Ramos (cell line): ENCODE measurements at regions not wholly inside any gene's neighbourhood (a gene's known extent, or its start where the extent isn't known, plus 50 kb on each side); places are given as distances from the start of the nearest gene placed in this dataset.
"Not testable (repeated sequence)": the region's sequence is repeated elsewhere in the genome, so short reads cannot be mapped to it uniquely, and the experiment has no call there.

Experiments used
- in situ Hi-C: fragments of 300-500 bp; cut with MboI; formaldehyde crosslinking; loops from one replicate; pipeline ENCODE4 v1.14.3; 2022; ENCODE audit warnings: low sequenced_read_pairs; ENCODE audit not compliant: unreplicated experiment

DNA sequence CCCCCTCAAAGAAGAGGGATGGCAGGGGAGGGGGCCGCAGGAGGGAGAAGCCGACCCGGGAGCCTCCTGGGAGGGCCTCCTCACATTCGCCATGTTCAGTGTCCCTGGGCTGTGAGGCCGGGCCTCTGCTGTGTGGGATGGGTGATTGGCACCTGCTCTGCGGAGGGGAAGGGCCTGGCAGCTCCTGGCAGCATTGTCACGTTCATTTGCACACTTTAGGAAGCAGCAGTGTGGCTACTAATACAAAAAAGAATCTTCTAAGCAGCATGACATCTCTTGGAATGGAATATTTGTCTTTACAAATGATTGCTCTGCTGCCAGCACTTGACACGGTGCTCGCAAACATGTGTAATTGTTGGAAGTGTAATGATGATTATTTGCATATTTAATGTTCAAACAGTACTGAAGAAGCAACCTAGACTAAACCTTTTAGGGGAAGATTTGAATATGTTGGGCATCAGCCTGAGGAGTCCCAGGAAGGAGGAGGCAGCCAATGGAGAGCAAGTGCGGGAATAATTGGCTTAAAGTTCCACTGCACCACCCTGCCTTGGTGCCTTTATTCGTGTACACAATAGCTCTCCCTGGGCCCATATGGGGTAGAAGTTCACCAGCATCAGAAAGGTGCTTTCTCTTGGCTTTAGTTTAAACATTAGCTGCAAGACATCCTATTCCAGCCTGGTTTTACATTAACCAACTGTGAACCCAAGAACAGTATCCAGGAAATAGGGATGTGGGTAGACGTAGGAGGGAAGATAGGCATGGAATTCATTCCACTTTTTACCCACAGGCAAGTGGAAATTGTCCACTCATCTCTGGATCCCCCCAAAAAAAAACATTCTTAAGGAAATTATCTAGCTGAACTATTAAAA is 404.9 kb downstream of the TMEM182 start:
- in situ Hi-C loops, result loop anchor here (10.0 kb wide), 1 partner anchor 322 kb away; no protein-coding TSS in a partner anchor

- in situ Hi-C loops, result loop anchor here (10.0 kb wide), 1 partner anchor 323 kb away; no protein-coding TSS in a partner anchor
Measured at GRCh38 chr2:103167599-103167998, 405.8 kb downstream of the TMEM182 start.

DNA sequence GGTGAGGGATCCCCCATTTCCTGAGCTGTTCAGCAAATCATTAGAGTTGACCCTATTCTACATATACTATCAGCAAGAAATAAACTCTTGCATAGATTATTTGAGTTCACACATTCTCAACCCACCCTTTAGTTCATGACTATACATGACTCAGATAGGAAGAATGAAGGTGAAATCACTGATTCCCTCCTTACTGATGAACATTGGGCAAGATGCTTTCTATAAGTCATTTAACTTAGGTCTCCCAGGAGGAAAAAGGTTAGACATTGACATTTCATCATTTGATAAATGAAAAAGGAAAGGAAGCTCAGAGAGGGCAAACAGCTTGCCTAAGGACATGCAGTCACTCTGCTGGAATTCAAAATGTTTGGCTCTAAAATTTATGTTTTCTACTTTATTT is 408.0 kb downstream of the TMEM182 start:
- in situ Hi-C loops, result loop anchor here (10.0 kb wide), 1 partner anchor 325 kb away; no protein-coding TSS in a partner anchor

GRCh38 chr2:103172821-103173220 is 411.0 kb downstream of the TMEM182 start:
- in situ Hi-C loops, result no loop called here

DNA sequence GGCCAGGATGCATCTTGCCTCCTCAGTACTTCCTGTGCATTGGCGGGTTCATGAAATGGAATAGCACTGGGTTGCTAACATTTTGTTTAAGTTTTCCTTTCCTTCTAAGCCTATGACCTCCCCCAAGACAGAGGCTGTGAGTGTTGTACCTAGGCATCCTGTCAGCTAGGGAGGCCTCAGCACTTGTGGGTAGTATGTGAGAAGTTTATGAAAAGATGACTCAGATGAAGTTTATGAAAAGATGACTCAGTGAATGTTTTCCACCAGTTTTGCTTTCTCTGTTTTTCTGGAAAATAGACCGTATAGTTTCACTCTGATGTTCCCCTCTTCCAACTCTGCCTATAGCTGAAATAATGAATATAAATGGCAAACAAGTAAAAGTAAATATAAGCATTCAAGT is 412.9 kb downstream of the TMEM182 start:
- in situ Hi-C loops, result no loop called here

DNA sequence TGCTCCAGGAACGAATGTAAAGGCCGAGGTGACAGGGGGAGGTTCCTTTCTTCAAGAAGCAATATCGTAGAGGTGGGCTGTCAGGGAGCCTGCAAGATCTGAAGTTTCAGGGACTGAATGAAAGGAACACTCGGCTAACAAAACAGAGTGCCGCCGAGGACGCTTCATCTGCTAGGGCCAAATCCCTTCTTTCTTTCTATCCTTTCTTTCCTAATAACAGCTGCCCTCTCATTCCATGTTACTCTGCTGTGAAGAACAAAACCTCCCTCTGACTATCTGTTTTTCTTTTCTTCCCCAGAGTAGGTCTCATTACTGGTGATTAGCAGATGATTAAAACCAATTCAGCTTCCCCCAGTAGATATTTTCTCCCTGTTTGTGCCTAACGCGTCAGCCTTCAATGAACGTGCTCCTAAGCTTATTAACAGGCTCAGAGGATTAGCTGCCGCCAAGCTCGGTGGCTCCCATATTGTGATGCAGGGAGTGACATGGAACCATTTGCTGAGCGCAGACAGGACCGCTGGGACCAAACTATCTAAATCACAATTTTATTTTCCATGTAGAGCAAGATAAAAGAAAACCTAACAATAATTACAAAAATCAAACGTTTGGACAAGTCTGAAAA is 414.6 kb downstream of the TMEM182 start:
- in situ Hi-C loops, result no loop called here

DNA sequence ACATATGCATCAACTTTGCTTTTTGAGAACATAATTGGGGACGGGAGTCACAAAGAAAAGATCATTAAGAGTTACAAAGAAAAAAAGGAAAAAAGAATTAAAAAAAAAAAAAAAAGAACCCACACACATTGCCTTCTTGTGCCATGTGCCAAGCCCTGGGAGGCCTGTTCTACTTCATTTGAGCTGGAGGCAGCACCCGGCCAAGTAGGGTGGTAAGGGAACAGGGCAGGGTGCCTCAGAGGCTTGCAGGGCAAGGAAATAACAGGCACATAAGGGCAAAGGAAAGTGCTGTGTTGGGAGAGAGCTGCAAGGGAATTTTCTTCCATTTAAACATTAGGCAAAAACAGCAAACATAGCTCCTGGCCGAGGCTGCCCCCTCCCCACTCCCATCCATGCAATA is 418.0 kb downstream of the TMEM182 start:
- in situ Hi-C loops, result no loop called here

- in situ Hi-C loops, result no loop called here
Measured at GRCh38 chr2:103183061-103183460, 421.2 kb downstream of the TMEM182 start.

GRCh38 chr2:103196802-103197201 is 435.0 kb downstream of the TMEM182 start:
- in situ Hi-C loops, result no loop called here

DNA sequence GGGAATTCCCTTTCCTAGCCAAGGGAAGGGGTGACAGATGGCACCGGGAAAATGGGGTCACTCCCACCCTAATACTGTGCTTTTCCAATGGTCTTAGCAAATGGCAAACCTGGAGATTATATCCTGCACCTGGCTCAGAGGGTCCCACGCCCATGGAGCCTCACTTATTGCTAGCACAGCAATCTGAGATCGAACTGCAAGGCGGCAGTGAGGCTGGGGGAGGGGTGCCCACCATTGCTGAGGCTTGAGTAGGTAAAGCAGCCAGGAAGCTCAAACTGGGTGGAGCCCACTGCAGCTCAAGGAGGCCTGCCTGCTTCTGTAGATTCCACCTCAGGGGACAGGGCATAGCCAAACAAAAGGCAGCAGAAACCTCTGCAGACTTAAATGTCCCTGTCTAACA is 438.9 kb downstream of the TMEM182 start:
- in situ Hi-C loops, result not testable (repeated sequence)

- in situ Hi-C loops, result no loop called here
Measured at GRCh38 chr2:103208916-103209315, 447.1 kb downstream of the TMEM182 start.

GRCh38 chr2:103213028-103213542 is 451.3 kb downstream of the TMEM182 start:
- in situ Hi-C loops, result no loop called here

GRCh38 chr2:103218516-103218915 is 456.7 kb downstream of the TMEM182 start:
- in situ Hi-C loops, result no loop called here

- in situ Hi-C loops, result no loop called here
Measured at GRCh38 chr2:103219398-103219797, 457.6 kb downstream of the TMEM182 start.

- in situ Hi-C loops, result no loop called here
Measured at GRCh38 chr2:103222969-103223368, 461.1 kb downstream of the TMEM182 start.

- in situ Hi-C loops, result no loop called here
Measured at GRCh38 chr2:103230796-103231195, 469.0 kb downstream of the TMEM182 start.

GRCh38 chr2:103232865-103233264 is 471.0 kb downstream of the TMEM182 start:
- in situ Hi-C loops, result no loop called here

GRCh38 chr2:103233691-103234090 is 471.9 kb downstream of the TMEM182 start:
- in situ Hi-C loops, result no loop called here

- in situ Hi-C loops, result no loop called here
Measured at GRCh38 chr2:103235283-103235682, 473.5 kb downstream of the TMEM182 start.

DNA sequence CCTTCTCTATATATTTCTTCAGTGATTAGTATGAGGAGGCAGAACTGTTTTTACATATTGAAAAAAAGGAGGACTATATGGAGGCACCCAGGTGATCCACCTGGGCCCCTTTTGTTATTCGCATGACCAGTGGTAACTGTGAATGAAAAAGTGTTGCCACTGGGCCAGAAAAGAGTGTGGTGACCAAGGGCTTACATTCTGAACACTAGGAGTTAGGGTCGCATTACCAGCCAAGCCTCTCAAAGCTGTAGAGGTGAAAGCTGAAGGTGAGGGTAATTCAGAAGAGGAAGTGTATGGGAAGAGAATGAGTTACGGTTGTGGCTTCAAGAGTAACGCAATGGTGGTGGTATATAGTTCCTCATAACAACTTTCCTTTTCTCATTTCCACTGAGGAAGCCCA is 487.6 kb downstream of the TMEM182 start:
- in situ Hi-C loops, result no loop called here

GRCh38 chr2:103252781-103253180 is 490.9 kb downstream of the TMEM182 start:
- in situ Hi-C loops, result no loop called here
